ENCODE measurements at regions not wholly inside any gene's neighbourhood (a gene's known extent, or its start where the extent isn't known, plus 50 kb on each side); places are given as distances from the start of the nearest gene placed in this dataset.

GRCh38 chr2:191617575-191617974, 60.4 kb upstream of the NABP1 start:
- 73 to 87% methylated on average over 4 of the region's 4 CpGs for WGBS, 2 donors
- intact Hi-C loops (cut with DNase I) = no loop called here
- Histone ChIP-seq H3K36me3 (no peaks in the 10 kb centered on the region), H3K27ac (no peak overlapping the region), H3K4me3 (replicated peaks in 1 of 3) (no peak overlapping the region), H3K9me3 (no peaks in the 10 kb centered on the region), H3K27me3 (no peaks in the 10 kb centered on the region), H3K4me1 (no peaks in the 10 kb centered on the region)
- TF ChIP-seq POLR2A (IDR thresholded peaks at IDR 0.05) = no peak
- no peak for TF ChIP-seq CTCF (IDR thresholded peaks at IDR 0.05)
- no peak for DNase-seq

- TF ChIP-seq POLR2A (IDR thresholded peaks at IDR 0.05) = no peak
- no peak for TF ChIP-seq CTCF (IDR thresholded peaks at IDR 0.05)
- Histone ChIP-seq H3K36me3 (no peaks in the 10 kb centered on the region), H3K9me3 (no peaks in the 10 kb centered on the region), H3K4me1 (no peaks in the 10 kb centered on the region), H3K4me3 (replicated peaks in 1 of 3) (no peak overlapping the region), H3K27me3 (no peaks in the 10 kb centered on the region), H3K27ac (no peak overlapping the region)
- intact Hi-C loops (cut with DNase I) = no loop called here
- DNase-seq = no peak
- 80 to 81% methylated on average over 3 of the region's 3 CpGs for WGBS, 2 donors
These were observed 59.7 kb upstream of the NABP1 start for GRCh38 chr2:191618046-191618780.

GRCh38 chr2:191618786-191619185, 59.1 kb upstream of the NABP1 start:
- intact Hi-C loops (cut with DNase I) = no loop called here
- no peaks in the 10 kb centered on the region for H3K4me1 ChIP-seq
- no peaks in the 10 kb centered on the region for H3K36me3 ChIP-seq
- H3K9me3 ChIP-seq = no peaks in the 10 kb centered on the region
- DNase-seq = no peak
- H3K4me3 ChIP-seq (replicated peaks in 1 of 3) = no peak overlapping the region
- no peaks in the 10 kb centered on the region for H3K27me3 ChIP-seq
- WGBS, 2 donors = 93 to 94% methylated on average over 2 of the region's 2 CpGs
- TF ChIP-seq POLR2A (IDR thresholded peaks at IDR 0.05) (no peak), CTCF (IDR thresholded peaks at IDR 0.05) (no peak)
- no peak overlapping the region for H3K27ac ChIP-seq

- Histone ChIP-seq H3K27ac (no peak overlapping the region), H3K9me3 (no peaks in the 10 kb centered on the region), H3K27me3 (no peaks in the 10 kb centered on the region), H3K4me1 (no peaks in the 10 kb centered on the region), H3K36me3 (no peaks in the 10 kb centered on the region), H3K4me3 (replicated peaks in 1 of 3) (no peak overlapping the region)
- intact Hi-C loops (cut with DNase I) = no loop called here
- TF ChIP-seq POLR2A (IDR thresholded peaks at IDR 0.05) (no peak), CTCF (IDR thresholded peaks at IDR 0.05) (no peak)
- 93 to 96% methylated on average over 1 of the region's 1 CpG for WGBS, 2 donors
- DNase-seq = no peak
These were observed 57.8 kb upstream of the NABP1 start for GRCh38 chr2:191620144-191620543.

GRCh38 chr2:191622374-191623320, 55.3 kb upstream of the NABP1 start:
- H3K27ac ChIP-seq = no peak overlapping the region
- H3K4me3 ChIP-seq (replicated peaks in 1 of 3) = no peak overlapping the region
- intact Hi-C loops (cut with DNase I) = no loop called here
- no peaks in the 10 kb centered on the region for H3K27me3 ChIP-seq
- 79 to 81% methylated on average over 5 of the region's 5 CpGs for WGBS, 2 donors
- H3K4me1 ChIP-seq = no peaks in the 10 kb centered on the region
- TF ChIP-seq POLR2A (IDR thresholded peaks at IDR 0.05) = no peak
- no peak for TF ChIP-seq CTCF (IDR thresholded peaks at IDR 0.05)
- H3K9me3 ChIP-seq = no peaks in the 10 kb centered on the region
- DNase-seq = no peak
- H3K36me3 ChIP-seq = no peaks in the 10 kb centered on the region

All from thyroid gland (tissue), 4 donors.